DMS53 treated with DMSO at 0.1 percent for 48 hours (cell line): ENCODE measurements at regions not wholly inside any gene's neighbourhood (a gene's known extent, or its start where the extent isn't known, plus 50 kb on each side); places are given as distances from the start of the nearest gene placed in this dataset.
A peak's percentile ranks its signal among the peaks of the same experiment; 100 is the strongest.
"Not testable (repeated sequence)": the region's sequence is repeated elsewhere in the genome, so short reads cannot be mapped to it uniquely, and the experiment has no call there.

Source experiments
- DNase-seq: peaks from one replicate; lab custom pipeline; 2025; ENCODE audit not compliant: unreplicated experiment; lab: John Stamatoyannopoulos, UW

- no peak for DNase-seq
These were observed 1021.8 kb upstream of the INTU start for GRCh38 chr4:126610933-126611332.

DNA sequence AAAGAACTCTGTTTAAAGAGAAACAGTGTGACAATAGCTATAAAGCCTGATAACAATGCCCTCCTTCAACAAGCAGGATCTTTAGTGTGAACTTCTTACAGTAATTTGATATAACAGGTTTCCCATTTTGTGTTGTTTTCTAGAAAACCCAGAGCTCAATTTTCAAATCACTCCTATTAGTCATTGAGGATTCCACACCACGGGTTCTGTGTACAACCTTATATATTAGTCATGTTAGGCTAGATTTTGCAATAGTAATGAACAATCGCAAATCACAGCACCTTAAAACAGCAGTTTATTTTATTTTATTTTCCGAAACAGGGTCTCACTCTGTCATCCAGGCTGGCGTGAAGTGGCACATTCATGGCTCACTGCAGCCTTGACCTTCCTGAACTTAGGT is 1020.9 kb upstream of the INTU start:
- DNase-seq: no peak

DNA sequence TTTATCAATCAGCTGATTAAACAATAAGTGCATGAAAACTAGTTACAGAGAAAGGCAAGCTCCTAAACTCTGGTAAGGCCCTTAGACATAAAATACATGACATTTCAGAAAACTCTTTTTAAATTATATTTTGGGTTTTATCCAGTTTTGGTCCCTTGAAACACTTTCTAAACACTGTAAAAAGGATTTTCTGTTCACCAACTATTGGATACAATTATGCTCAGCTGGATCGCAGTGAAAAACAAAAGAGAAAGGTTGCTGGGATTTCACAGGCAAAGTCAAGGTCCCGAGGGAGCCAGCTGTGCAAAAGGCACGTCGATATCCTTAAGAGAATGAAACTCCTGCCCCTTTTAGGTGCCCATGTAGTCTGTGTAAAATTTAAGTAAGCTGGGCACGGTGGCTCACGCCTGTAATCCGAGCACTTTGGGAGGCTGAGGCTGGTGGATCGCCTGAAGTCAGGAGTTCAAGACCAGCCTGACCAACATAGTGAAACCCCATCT is 1018.4 kb upstream of the INTU start:
- DNase-seq: no peak

DNA sequence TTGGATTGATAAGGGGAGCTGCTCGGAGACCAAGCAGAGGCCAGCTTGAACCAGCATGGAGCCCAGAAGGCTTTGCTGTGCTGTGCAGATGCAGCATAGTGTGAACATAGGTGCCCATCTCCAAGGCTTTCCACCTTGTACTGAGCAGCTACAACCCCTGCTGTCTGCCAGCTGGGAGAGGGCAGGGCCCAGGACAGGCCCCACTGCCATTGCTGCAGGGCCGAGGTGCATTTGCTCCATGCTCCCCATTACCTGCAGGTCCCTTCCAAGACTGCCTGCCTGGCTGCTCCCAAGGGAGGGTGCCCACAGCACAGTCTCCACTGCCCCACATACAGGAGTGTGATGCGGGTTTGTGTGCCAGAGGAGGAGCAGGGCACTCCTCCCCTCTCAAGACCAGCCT is 1016.0 kb upstream of the INTU start:
- DNase-seq: no peak

- peak; percentile 5 for DNase-seq
These were observed 1005.5 kb upstream of the INTU start for GRCh38 chr4:126627255-126627654.

GRCh38 chr4:126628933-126629332 is 1003.8 kb upstream of the INTU start:
- DNase-seq: no peak

DNA sequence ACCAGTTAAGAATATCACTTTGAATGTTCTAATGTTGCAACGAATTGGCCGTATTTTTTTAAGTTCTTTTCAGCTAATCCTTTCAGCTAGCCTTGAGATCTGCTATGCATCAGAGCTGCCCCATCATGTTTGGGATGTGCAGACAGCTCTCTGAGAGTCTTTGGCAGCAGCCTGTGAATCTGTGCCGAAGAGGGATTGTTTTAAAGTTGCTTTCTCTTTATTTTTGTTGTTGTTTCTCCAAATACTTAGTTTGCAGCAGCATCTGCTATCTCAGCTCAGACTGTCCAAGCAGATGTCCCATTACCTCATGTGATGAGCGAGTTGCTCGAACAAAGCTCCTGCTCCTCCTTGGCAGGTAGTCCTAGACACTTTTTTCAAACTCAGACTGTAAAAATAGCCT is 1002.5 kb upstream of the INTU start:
- DNase-seq: no peak

GRCh38 chr4:126633306-126633705 is 999.5 kb upstream of the INTU start:
- no peak for DNase-seq

GRCh38 chr4:126637706-126638105 is 995.1 kb upstream of the INTU start:
- no peak for DNase-seq

DNA sequence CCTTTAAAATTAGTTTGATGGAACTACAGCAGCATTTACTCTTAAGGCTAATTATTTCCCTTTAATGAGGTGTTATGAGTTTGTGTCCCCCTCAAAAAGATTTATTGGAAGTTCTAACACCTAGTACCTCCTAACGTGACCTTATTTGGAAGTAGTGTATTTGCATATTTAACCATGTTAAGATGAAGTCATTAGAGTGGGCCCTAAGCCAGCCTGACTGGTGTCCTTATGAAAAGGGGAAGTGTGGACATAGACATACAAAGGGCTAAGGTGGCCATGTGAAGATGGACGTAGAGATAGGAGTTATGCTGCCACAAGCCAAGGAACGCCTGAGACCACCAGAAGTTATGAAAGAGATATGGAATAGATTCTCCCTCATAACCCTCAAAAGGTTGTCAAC is 985.4 kb upstream of the INTU start:
- no peak for DNase-seq

- no peak for DNase-seq
These were observed 984.9 kb upstream of the INTU start for GRCh38 chr4:126647756-126648397.

DNA sequence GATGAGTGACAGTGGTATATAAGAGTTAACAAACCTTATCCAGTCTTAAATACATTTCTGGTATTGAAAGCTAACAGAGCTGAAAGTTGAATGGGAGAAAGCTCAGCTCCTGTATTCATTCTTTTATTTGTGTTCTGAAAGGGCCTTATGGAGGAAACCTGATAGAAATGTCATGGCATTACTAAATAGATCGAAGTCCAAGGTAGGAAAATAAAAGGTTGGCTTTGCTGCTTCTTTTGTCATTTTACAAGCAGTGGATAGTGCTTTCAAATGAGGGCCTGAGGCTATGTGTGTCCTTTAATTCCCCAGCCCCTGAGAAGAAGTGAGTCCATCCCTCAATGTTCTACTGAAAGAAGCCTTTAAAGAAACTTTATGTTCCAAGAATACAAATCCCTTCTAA is 974.3 kb upstream of the INTU start:
- no peak for DNase-seq

DNA sequence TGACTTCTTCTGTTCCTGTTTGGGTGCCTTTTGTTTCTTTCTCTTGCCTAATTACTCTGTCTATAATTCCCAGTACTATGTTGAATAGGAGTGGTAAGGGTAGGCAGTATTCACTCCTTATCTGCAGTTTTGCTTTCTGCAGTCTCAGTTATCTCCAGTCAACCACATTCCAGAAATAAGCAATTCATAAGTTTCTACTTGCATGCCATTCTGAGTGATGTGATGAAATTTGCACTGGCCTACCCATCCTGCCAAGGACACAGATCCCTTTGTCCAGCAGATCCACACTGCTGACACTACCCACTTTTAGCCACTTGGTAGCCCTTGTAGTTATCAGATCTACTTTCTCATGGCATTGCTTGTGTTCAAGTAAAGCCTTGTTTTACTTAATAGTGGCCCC is 971.6 kb upstream of the INTU start:
- no peak for DNase-seq

DNA sequence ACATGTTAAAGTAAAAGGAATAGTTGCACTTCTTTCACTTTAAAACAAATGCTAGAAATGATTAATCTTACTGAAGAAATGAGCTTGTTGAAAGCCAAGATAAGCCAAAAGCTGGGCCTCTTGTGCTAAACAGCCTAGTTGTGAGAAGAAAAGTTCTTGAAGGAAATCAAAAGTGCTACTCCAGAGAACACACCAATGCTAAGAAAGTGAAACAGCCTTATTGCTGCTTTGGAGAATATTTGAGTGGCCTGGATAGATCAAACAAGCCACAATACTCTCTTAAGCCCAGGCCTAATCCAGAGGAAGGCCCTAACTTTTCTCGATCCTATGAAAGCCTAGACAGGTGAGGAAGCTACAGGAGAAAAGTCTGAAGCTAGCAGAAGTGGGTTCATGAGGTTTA is 967.9 kb upstream of the INTU start:
- no peak for DNase-seq

DNA sequence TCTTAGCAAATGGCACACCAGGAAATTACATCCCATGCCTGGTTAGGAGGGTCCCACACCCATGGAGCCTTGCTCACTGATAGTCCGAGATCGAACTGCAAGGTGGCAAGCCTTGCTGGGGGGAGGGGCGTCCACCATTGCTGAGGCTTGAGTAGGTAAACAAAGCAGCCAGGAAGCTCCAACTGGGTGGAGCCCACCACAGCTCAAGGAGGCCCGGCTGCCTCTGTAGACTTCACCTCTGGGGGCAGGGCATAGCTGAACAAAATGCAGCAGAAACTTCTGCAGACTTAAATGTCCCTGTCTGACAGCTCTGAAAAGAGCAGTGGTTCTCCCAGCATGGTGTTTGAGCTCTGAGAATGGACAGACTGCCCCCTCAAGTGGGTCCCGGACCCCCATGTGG is 962.7 kb upstream of the INTU start:
- DNase-seq: not testable (repeated sequence)

GRCh38 chr4:126678618-126679017 is 954.1 kb upstream of the INTU start:
- DNase-seq: peak; percentile 70

GRCh38 chr4:126679303-126679702 is 953.5 kb upstream of the INTU start:
- no peak for DNase-seq

- no peak for DNase-seq
These were observed 950.5 kb upstream of the INTU start for GRCh38 chr4:126682250-126682649.

- DNase-seq: no peak
These were observed 946.3 kb upstream of the INTU start for GRCh38 chr4:126686491-126686890.

GRCh38 chr4:126687655-126688358 is 945.0 kb upstream of the INTU start:
- DNase-seq: no peak

- no peak for DNase-seq
These were observed 941.0 kb upstream of the INTU start for GRCh38 chr4:126691797-126692196.

- DNase-seq: no peak
These were observed 935.0 kb upstream of the INTU start for GRCh38 chr4:126697748-126698147.

DNA sequence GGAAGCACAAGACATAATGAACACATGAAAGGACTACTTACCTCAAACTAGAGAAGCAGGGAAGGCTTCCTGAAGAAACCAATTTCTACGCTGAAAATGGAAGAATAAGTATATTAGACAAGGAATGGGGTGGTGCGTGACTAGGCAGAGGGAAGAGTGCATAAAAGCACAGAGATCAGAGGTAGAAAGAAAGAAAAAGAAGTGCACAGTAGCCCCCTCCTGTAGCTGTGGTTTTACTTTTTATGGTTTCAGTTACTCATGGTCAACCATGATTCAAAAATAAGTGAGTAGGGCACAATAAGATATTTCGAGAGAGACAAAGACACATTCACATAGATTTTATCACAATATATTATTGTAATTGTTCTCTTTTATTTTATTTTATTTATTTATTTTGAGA is 934.5 kb upstream of the INTU start:
- DNase-seq: no peak
